Right cardiac atrium (tissue), 5 donors: ENCODE measurements at regions not wholly inside any gene's neighbourhood (a gene's known extent, or its start where the extent isn't known, plus 50 kb on each side); places are given as distances from the start of the nearest gene placed in this dataset.

ENCODE experiments used
- ATAC-seq, 2 donors: fragments of 200-7000 bp; cut with Tn5 transposase; one replicate each; pipeline versions ENCODE4 v1.8.0 to v1.9.1; 2020; ENCODE audit warnings: moderate library complexity in 2 of 2, mild to moderate bottlenecking in 1 of 2
- DNase-seq, 3 donors: peaks; one replicate each; pipeline ENCODE4 v3.0.0-alpha.2; 2020
- H3K27ac ChIP-seq: one replicate; pipeline ENCODE4 v1.5.1; 2013; ENCODE audit warnings: mild to moderate bottlenecking, low read length, control low read depth, moderate library complexity
- H3K27me3 ChIP-seq: one replicate; pipeline ENCODE4 v1.6.1; 2013; ENCODE audit not compliant: control insufficient read depth, insufficient read depth
- H3K4me1 ChIP-seq: one replicate; pipeline ENCODE4 v1.6.1; 2013; ENCODE audit warnings: low read length; ENCODE audit not compliant: control insufficient read depth, insufficient read depth
- H3K4me3 ChIP-seq: one replicate; pipeline ENCODE4 v1.5.1; 2013; ENCODE audit warnings: low read length, control low read depth
- H3K9me3 ChIP-seq: one replicate; pipeline ENCODE4 v1.6.1; 2013; ENCODE audit warnings: low read length; ENCODE audit not compliant: control insufficient read depth
- WGBS: extraction: QIAGEN DNeasy Blood & Tissue Kit; methylation state at CpG from one replicate; pipeline ENCODE4 v1.1.7; 2013; 5-methylcytosine and 5-hydroxymethylcytosine counted together
- intact Hi-C, 4 donors: fragments of 100-400 bp; cut with DNase I; formaldehyde crosslinking; loops; one replicate each; pipeline versions ENCODE4 v1.11.0 to v1.14.0; 2022 to 2023
- donor health status: healthy with polysubstance abuse.
- donor health status: DM: no; HTN: yes; CAD: no.
- donor health status: DM: no; HTN: no; CAD: no.
- donor health status: DM: no; HTN: yes; CAD: no; lungs with severe emphysema.
- donor health status: DM: yes; HTN: yes; CAD: no.

- Histone ChIP-seq H3K27me3 (no peaks in the 10 kb centered on the region), H3K27ac (no peak overlapping the region), H3K4me1 (no peaks in the 10 kb centered on the region), H3K9me3 (no peaks in the 10 kb centered on the region), H3K4me3 (no peak overlapping the region)
- intact Hi-C loops = loop anchor here in 3 of 4 donors (5.0 to 10.0 kb wide), 5 partner anchors 45 to 202 kb away; partner anchors contain the start of gene THBD (in 1 of the 3)
- WGBS = 85% methylated on average over 4 of the region's 4 CpGs
- DNase-seq (no peak), ATAC-seq (no peak)
Observed at GRCh38 chr20:23249541-23249940, 101.0 kb upstream of the NXT1 start.

- Histone ChIP-seq H3K27me3 (no peaks in the 10 kb centered on the region), H3K4me1 (no peaks in the 10 kb centered on the region), H3K4me3 (no peak overlapping the region), H3K27ac (no peak overlapping the region), H3K9me3 (no peaks in the 10 kb centered on the region)
- ATAC-seq (peak in 1 of 2 donors; percentile 13), DNase-seq (no peak)
- 42% methylated on average over 2 of the region's 2 CpGs for WGBS
- intact Hi-C loops = loop anchor here in 3 of 4 donors (5.0 to 10.0 kb wide), 5 partner anchors 46 to 201 kb away; partner anchors contain the start of gene THBD (in 1 of the 3)
Observed at GRCh38 chr20:23248461-23248882, 102.1 kb upstream of the NXT1 start.

GRCh38 chr20:23246717-23247664 is 103.6 kb upstream of the NXT1 start:
- H3K4me1 ChIP-seq = no peaks in the 10 kb centered on the region
- 51% methylated on average over 21 of the region's 21 CpGs for WGBS
- H3K4me3 ChIP-seq = no peak overlapping the region
- no peaks in the 10 kb centered on the region for H3K9me3 ChIP-seq
- ATAC-seq = peak; percentile 75 to 92
- intact Hi-C loops = loop anchor here in 3 of 4 donors (5.0 to 10.0 kb wide), 5 partner anchors 48 to 200 kb away; partner anchors contain the start of gene THBD (in 1 of the 3)
- peak; percentile 72 to 82 (median 72) for DNase-seq
- H3K27me3 ChIP-seq = no peaks in the 10 kb centered on the region
- peak overlapping the region; percentile 43 for H3K27ac ChIP-seq

GRCh38 chr20:23245553-23246181 is 104.9 kb upstream of the NXT1 start:
- peak overlapping the region; percentile 25 for H3K27ac ChIP-seq
- intact Hi-C loops = loop anchor here in 3 of 4 donors (5.0 to 10.0 kb wide), 5 partner anchors 49 to 198 kb away; partner anchors contain the start of gene THBD (in 1 of the 3)
- H3K27me3 ChIP-seq = no peaks in the 10 kb centered on the region
- H3K9me3 ChIP-seq = no peaks in the 10 kb centered on the region
- ATAC-seq = peak; percentile 70 to 82
- no peaks in the 10 kb centered on the region for H3K4me1 ChIP-seq
- 53% methylated on average over 11 of the region's 11 CpGs for WGBS
- DNase-seq = peak; percentile 73 to 85 (median 84)
- H3K4me3 ChIP-seq = no peak overlapping the region

- no peak for DNase-seq
- intact Hi-C loops = loop anchor here in 3 of 4 donors (5.0 to 10.0 kb wide), 6 partner anchors 50 to 553 kb away; partner anchors contain the start of gene THBD (in 1 of the 3)
- Histone ChIP-seq H3K4me3 (no peak overlapping the region), H3K4me1 (no peaks in the 10 kb centered on the region), H3K27ac (no peak overlapping the region), H3K9me3 (no peaks in the 10 kb centered on the region), H3K27me3 (no peaks in the 10 kb centered on the region)
- WGBS = 91% methylated on average over 13 of the region's 13 CpGs
- no peak for ATAC-seq
Observed at GRCh38 chr20:23244916-23245552, 105.6 kb upstream of the NXT1 start.

GRCh38 chr20:23244156-23244915 is 106.3 kb upstream of the NXT1 start:
- no peaks in the 10 kb centered on the region for H3K9me3 ChIP-seq
- H3K4me1 ChIP-seq = no peaks in the 10 kb centered on the region
- DNase-seq (peak in 1 of 3 donors; percentile 66), ATAC-seq (peak in 1 of 2 donors; percentile 51)
- H3K27me3 ChIP-seq = no peaks in the 10 kb centered on the region
- no peak overlapping the region for H3K27ac ChIP-seq
- intact Hi-C loops = loop anchor here in 3 of 4 donors (5.0 to 10.0 kb wide), 4 partner anchors 50 to 552 kb away; no protein-coding TSS in a partner anchor
- 82% methylated on average over 27 of the region's 27 CpGs for WGBS
- no peak overlapping the region for H3K4me3 ChIP-seq

GRCh38 chr20:23243791-23244155 is 106.8 kb upstream of the NXT1 start:
- Histone ChIP-seq H3K4me1 (no peaks in the 10 kb centered on the region), H3K27ac (no peak overlapping the region), H3K27me3 (no peaks in the 10 kb centered on the region), H3K9me3 (no peaks in the 10 kb centered on the region), H3K4me3 (no peak overlapping the region)
- no peak for DNase-seq
- WGBS = 87% methylated on average over 4 of the region's 4 CpGs
- intact Hi-C loops = loop anchor here in 3 of 4 donors (5.0 to 10.0 kb wide), 4 partner anchors 51 to 551 kb away; no protein-coding TSS in a partner anchor
- no peak for ATAC-seq

- Histone ChIP-seq H3K27me3 (no peaks in the 10 kb centered on the region), H3K9me3 (no peaks in the 10 kb centered on the region), H3K4me3 (no peak overlapping the region), H3K27ac (no peak overlapping the region), H3K4me1 (no peaks in the 10 kb centered on the region)
- no peak for ATAC-seq
- intact Hi-C loops = loop anchor here in 3 of 4 donors (5.0 to 10.0 kb wide), 4 partner anchors 52 to 550 kb away; no protein-coding TSS in a partner anchor
- 70% methylated on average over 5 of the region's 5 CpGs for WGBS
- DNase-seq = no peak
Observed at GRCh38 chr20:23242556-23243180, 107.9 kb upstream of the NXT1 start.

GRCh38 chr20:23242104-23242503 is 108.5 kb upstream of the NXT1 start:
- 83% methylated on average over 2 of the region's 2 CpGs for WGBS
- Histone ChIP-seq H3K9me3 (no peaks in the 10 kb centered on the region), H3K27ac (no peak overlapping the region), H3K4me1 (no peaks in the 10 kb centered on the region), H3K27me3 (no peaks in the 10 kb centered on the region), H3K4me3 (no peak overlapping the region)
- intact Hi-C loops = loop anchor here in 3 of 4 donors (5.0 to 10.0 kb wide), 4 partner anchors 53 to 550 kb away; no protein-coding TSS in a partner anchor
- DNase-seq (no peak), ATAC-seq (no peak)
